Type B pancreatic cell (in vitro differentiated cells): ENCODE measurements at regions not wholly inside any gene's neighbourhood (a gene's known extent, or its start where the extent isn't known, plus 50 kb on each side); places are given as distances from the start of the nearest gene placed in this dataset.

Source experiments
- DNase-seq: peaks from one replicate; pipeline ENCODE4 v3.0.0; 2021; ENCODE audit warnings: mixed read lengths; ENCODE audit not compliant: unreplicated experiment; ENCODE audit errors: extremely low spot score
- H3K27ac Mint-ChIP-seq: 2 replicates; pipeline ENCODE4 v1.8.0; 2021; ENCODE audit warnings: mild to moderate bottlenecking, mixed read lengths
- H3K27me3 Mint-ChIP-seq: 2 replicates; pipeline ENCODE4 v1.8.0; 2021; ENCODE audit warnings: mixed read lengths
- H3K36me3 Mint-ChIP-seq: 2 replicates; pipeline ENCODE4 v1.8.0; 2021; ENCODE audit warnings: mixed read lengths
- H3K4me1 Mint-ChIP-seq: one replicate; pipeline ENCODE4 v1.8.0; 2021; ENCODE audit warnings: mixed read lengths; ENCODE audit not compliant: unreplicated experiment
- H3K4me3 Mint-ChIP-seq: 2 replicates; pipeline ENCODE4 v1.8.0; 2021; ENCODE audit warnings: mild to moderate bottlenecking, mixed read lengths
- H3K9me3 Mint-ChIP-seq: 2 replicates; pipeline ENCODE4 v1.8.0; 2021; ENCODE audit warnings: mixed read lengths
- CTCF ChIP-seq: fragments of 200-600 bp; sonication (generic); conservative IDR thresholded peaks from 2 replicates; pipeline ENCODE4 v1.5.0; 2021; ENCODE audit warnings: antibody characterized with exemption, mild to moderate bottlenecking

- Mint-ChIP-seq H3K27ac (no peak overlapping the region), H3K36me3 (no peaks in the 10 kb centered on the region), H3K27me3 (no peaks in the 10 kb centered on the region), H3K9me3 (no peaks in the 10 kb centered on the region), H3K4me3 (no peak overlapping the region), H3K4me1 (peaks cover 5% of the 10 kb centered on the region)
- TF ChIP-seq CTCF, result no peak
- no peak for DNase-seq
Measured at GRCh38 chr2:51990684-51991083, 958.8 kb upstream of the NRXN1 start.

GRCh38 chr2:51986101-51986500 lies 954.2 kb upstream of the NRXN1 start:
- Mint-ChIP-seq H3K27me3 (no peaks in the 10 kb centered on the region), H3K36me3 (no peaks in the 10 kb centered on the region), H3K9me3 (no peaks in the 10 kb centered on the region), H3K4me1 (no peaks in the 10 kb centered on the region), H3K27ac (no peak overlapping the region), H3K4me3 (no peak overlapping the region)
- no peak for TF ChIP-seq CTCF
- DNase-seq, result no peak

- no peaks in the 10 kb centered on the region for H3K27me3 Mint-ChIP-seq
- H3K9me3 Mint-ChIP-seq, result no peaks in the 10 kb centered on the region
- TF ChIP-seq CTCF, result no peak
- no peaks in the 10 kb centered on the region for H3K36me3 Mint-ChIP-seq
- H3K27ac Mint-ChIP-seq, result no peak overlapping the region
- no peak for DNase-seq
- no peaks in the 10 kb centered on the region for H3K4me1 Mint-ChIP-seq
- no peak overlapping the region for H3K4me3 Mint-ChIP-seq
Measured at GRCh38 chr2:51981783-51982182, 949.9 kb upstream of the NRXN1 start.

- Mint-ChIP-seq H3K4me1 (no peaks in the 10 kb centered on the region), H3K36me3 (no peaks in the 10 kb centered on the region), H3K4me3 (no peak overlapping the region), H3K27me3 (no peaks in the 10 kb centered on the region), H3K27ac (no peak overlapping the region), H3K9me3 (no peaks in the 10 kb centered on the region)
- DNase-seq, result no peak
- no peak for TF ChIP-seq CTCF
Measured at GRCh38 chr2:51976623-51977022, 944.7 kb upstream of the NRXN1 start.

- Mint-ChIP-seq H3K27ac (no peak overlapping the region), H3K36me3 (no peaks in the 10 kb centered on the region), H3K4me1 (no peaks in the 10 kb centered on the region), H3K27me3 (no peaks in the 10 kb centered on the region), H3K4me3 (no peak overlapping the region), H3K9me3 (no peaks in the 10 kb centered on the region)
- DNase-seq, result no peak
- TF ChIP-seq CTCF, result no peak
Measured at GRCh38 chr2:51971136-51971535, 939.2 kb upstream of the NRXN1 start.

- H3K27ac Mint-ChIP-seq, result no peak overlapping the region
- H3K4me3 Mint-ChIP-seq, result no peak overlapping the region
- no peak for DNase-seq
- no peaks in the 10 kb centered on the region for H3K9me3 Mint-ChIP-seq
- TF ChIP-seq CTCF, result no peak
- H3K4me1 Mint-ChIP-seq, result no peaks in the 10 kb centered on the region
- no peaks in the 10 kb centered on the region for H3K27me3 Mint-ChIP-seq
- no peaks in the 10 kb centered on the region for H3K36me3 Mint-ChIP-seq
Measured at GRCh38 chr2:51969347-51969746, 937.4 kb upstream of the NRXN1 start.
